HCT116 (cell line): ENCODE measurements at regions not wholly inside any gene's neighbourhood (a gene's known extent, or its start where the extent isn't known, plus 50 kb on each side); places are given as distances from the start of the nearest gene placed in this dataset.

Experiments used
- ATAC-seq: fragments of 200-7000 bp; cut with Tn5 transposase; 2 replicates; pipeline ENCODE4 v1.9.1; 2020; ENCODE audit warnings: mild to moderate bottlenecking, moderate library complexity
- BruUV-seq: library from RNA; stranded (reverse); fragments of 400-500 nt; replicated peaks from 2 replicates; lab custom pipeline; 2021; lab: Mats Ljungman, UMichigan
- CTCF ChIA-PET: fragments of 300-600 bp; sonication (Branson Sonifier 250); formaldehyde crosslinking; loops from one replicate; lab custom pipeline; 2021; ENCODE audit warnings: antibody characterized with exemption; lab: Charles Lee
- POLR2A ChIA-PET: fragments of 300-600, 350-600 bp; sonication (Branson Sonifier 250); formaldehyde crosslinking; loops from one replicate; lab custom pipeline; 2021; ENCODE audit warnings: antibody characterized with exemption; lab: Charles Lee
- RAD21 ChIA-PET, 2 experiments: fragments of 300-600 bp; sonication (Branson Sonifier 250); formaldehyde crosslinking; loops; one replicate each; lab custom pipeline; 2023; ENCODE audit warnings: low total read pairs in 2 of 2; ENCODE audit not compliant: uncharacterized antibody in 2 of 2, unreplicated experiment in 2 of 2, low non-redundant PET in 1 of 2; lab: Charles Lee
- DNase-seq: peaks from one replicate; pipeline ENCODE4 v3.0.0-alpha.2; 2010; ENCODE audit warnings: low read depth, low spot score
- H2AFZ ChIP-seq: fragments of 200-600 bp; shearing (Covaris generic), sonication (generic); 2 replicates; pipeline ENCODE4 v1.6.1; 2017; ENCODE audit warnings: low read depth, mixed run types, mixed read lengths, antibody characterized with exemption, low read length; ENCODE audit not compliant: poor library complexity, severe bottlenecking
- H3K27ac ChIP-seq: 2 replicates; pipeline ENCODE4 v1.5.1; 2012; ENCODE audit warnings: low read depth, low read length
- H3K27me3 ChIP-seq: fragments of 200-600 bp; sonication (generic); 2 replicates; pipeline ENCODE4 v1.6.1; 2016; ENCODE audit warnings: mixed run types, low read length, mixed read lengths; ENCODE audit not compliant: insufficient read depth
- H3K36me3 ChIP-seq, 2 experiments: fragments of 200-500 bp in 1 of 2; fragments of 200-600 bp in 1 of 2; sonication (Bioruptor generic) in 1 of 2; sonication (generic) in 1 of 2; 2 replicates each; pipeline versions ENCODE4 v1.5.1 to v1.6.1; 2014 to 2016; ENCODE audit warnings: low read length in 2 of 2, inconsistent platforms in 1 of 2, mixed read lengths in 1 of 2, mixed run types in 1 of 2; ENCODE audit not compliant: insufficient read depth in 2 of 2, control insufficient read depth in 1 of 2
- H3K4me1 ChIP-seq, 2 experiments: fragments of 200-600 bp in 1 of 2; sonication (generic) in 1 of 2; 2 replicates each; pipeline versions ENCODE4 v1.5.1 to v1.6.1; 2012 to 2017; ENCODE audit warnings: low read length in 2 of 2, inconsistent platforms in 1 of 2, mild to moderate bottlenecking in 1 of 2, mixed read lengths in 1 of 2, mixed run types in 1 of 2, moderate library complexity in 1 of 2; ENCODE audit not compliant: insufficient read depth in 2 of 2, control insufficient read depth in 1 of 2
- H3K4me2 ChIP-seq: fragments of 200-600 bp; sonication (generic); 2 replicates; pipeline ENCODE4 v1.6.1; 2017; ENCODE audit warnings: mixed run types, low read length, mixed read lengths
- H3K4me3 ChIP-seq, 2 experiments: fragments of 200-600 bp in 1 of 2; sonication (generic) in 1 of 2; replicated peaks in 1 of 2; 2 replicates each; pipeline ENCODE4 v1.5.1; 2011 to 2016; ENCODE audit warnings: low read length in 2 of 2, control low read depth in 1 of 2, low read depth in 1 of 2, mild to moderate bottlenecking in 1 of 2, mixed read lengths in 1 of 2, mixed run types in 1 of 2
- H3K79me2 ChIP-seq: fragments of 200-600 bp; sonication (generic); 2 replicates; pipeline ENCODE4 v1.6.1; 2017; ENCODE audit warnings: mild to moderate bottlenecking, mixed run types, low read length, moderate library complexity, mixed read lengths; ENCODE audit not compliant: insufficient read depth
- H3K9ac ChIP-seq: fragments of 200-600 bp; sonication (generic); 2 replicates; pipeline ENCODE4 v1.6.1; 2016; ENCODE audit warnings: low read length, mixed read lengths
- H3K9me2 ChIP-seq: fragments of 200-600 bp; sonication (generic), shearing (Covaris generic); 2 replicates; pipeline ENCODE4 v1.6.1; 2017; ENCODE audit warnings: mixed run types, mild to moderate bottlenecking, moderate library complexity; ENCODE audit not compliant: insufficient read depth
- H3K9me3 ChIP-seq, 2 experiments: fragments of 200-500 bp in 1 of 2; fragments of 200-600 bp in 1 of 2; sonication (Bioruptor generic) in 1 of 2; sonication (generic) in 1 of 2; 2 replicates each; pipeline ENCODE4 v1.6.1; 2014 to 2017; ENCODE audit warnings: low read length in 2 of 2, mixed read lengths in 2 of 2, inconsistent platforms in 1 of 2, low read depth in 1 of 2, mild to moderate bottlenecking in 1 of 2, mixed run types in 1 of 2, moderate library complexity in 1 of 2; ENCODE audit not compliant: control insufficient read depth in 1 of 2, insufficient read depth in 1 of 2
- H4K20me1 ChIP-seq: fragments of 200-600 bp; sonication (generic), shearing (Covaris generic); 2 replicates; pipeline ENCODE4 v1.6.1; 2017; ENCODE audit warnings: mixed run types, mild to moderate bottlenecking, moderate library complexity; ENCODE audit not compliant: insufficient read depth
- ATF3 ChIP-seq: IDR thresholded peaks from 2 replicates; pipeline ENCODE4 v1.6.1; 2012
- CBX3 ChIP-seq: IDR thresholded peaks from 2 replicates; pipeline ENCODE4 v1.6.1; 2012; ENCODE audit warnings: low read depth
- ELF1 ChIP-seq: IDR thresholded peaks from 2 replicates; pipeline ENCODE4 v1.6.1; 2012; ENCODE audit warnings: low read depth, borderline replicate concordance
- EZH2 ChIP-seq: fragments of 200-600 bp; sonication (generic); IDR thresholded peaks from 2 replicates; pipeline ENCODE4 v1.6.1; 2017; ENCODE audit warnings: antibody characterized with exemption, mixed run types
- EZH2phosphoT487 ChIP-seq: fragments of 200-600 bp; IDR thresholded peaks from 2 replicates; pipeline ENCODE4 v1.6.1; 2018; ENCODE audit warnings: antibody characterized with exemption, borderline replicate concordance
- FOSL1 ChIP-seq: IDR thresholded peaks from 2 replicates; pipeline ENCODE4 v1.6.1; 2012; ENCODE audit warnings: low read depth
- RAD21 ChIP-seq: IDR thresholded peaks from 2 replicates; pipeline ENCODE4 v1.6.1; 2012; ENCODE audit warnings: low read depth, mild to moderate bottlenecking
- SIN3A ChIP-seq: IDR thresholded peaks from 2 replicates; pipeline ENCODE4 v1.6.1; 2012; ENCODE audit warnings: low read depth
- SRF ChIP-seq: IDR thresholded peaks from 2 replicates; pipeline ENCODE4 v1.6.1; 2012; ENCODE audit warnings: low read depth
- TCF7L2 ChIP-seq: IDR thresholded peaks from 2 replicates; pipeline ENCODE4 v1.7.0; 2011; ENCODE audit warnings: borderline replicate concordance, inconsistent platforms; ENCODE audit not compliant: insufficient read depth, insufficient read length; ENCODE audit errors: extremely low read depth
- ZFX ChIP-seq: fragments of 450-650 bp; IDR thresholded peaks from 2 replicates; pipeline ENCODE4 v1.6.1; 2017
- intact Hi-C: fragments of 100-400 bp; cut with micrococcal nuclease; formaldehyde crosslinking; loops from 2 replicates; pipeline ENCODE4 v1.10.0; 2022
- TF ChIP-seq, protein P1 (sequence below): IDR thresholded peaks from 2 replicates; pipeline ENCODE4 v1.6.1; 2012
- TF ChIP-seq, protein P2 (sequence below): IDR thresholded peaks from 2 replicates; pipeline ENCODE4 v1.6.1; 2012; ENCODE audit warnings: low read depth

DNA sequence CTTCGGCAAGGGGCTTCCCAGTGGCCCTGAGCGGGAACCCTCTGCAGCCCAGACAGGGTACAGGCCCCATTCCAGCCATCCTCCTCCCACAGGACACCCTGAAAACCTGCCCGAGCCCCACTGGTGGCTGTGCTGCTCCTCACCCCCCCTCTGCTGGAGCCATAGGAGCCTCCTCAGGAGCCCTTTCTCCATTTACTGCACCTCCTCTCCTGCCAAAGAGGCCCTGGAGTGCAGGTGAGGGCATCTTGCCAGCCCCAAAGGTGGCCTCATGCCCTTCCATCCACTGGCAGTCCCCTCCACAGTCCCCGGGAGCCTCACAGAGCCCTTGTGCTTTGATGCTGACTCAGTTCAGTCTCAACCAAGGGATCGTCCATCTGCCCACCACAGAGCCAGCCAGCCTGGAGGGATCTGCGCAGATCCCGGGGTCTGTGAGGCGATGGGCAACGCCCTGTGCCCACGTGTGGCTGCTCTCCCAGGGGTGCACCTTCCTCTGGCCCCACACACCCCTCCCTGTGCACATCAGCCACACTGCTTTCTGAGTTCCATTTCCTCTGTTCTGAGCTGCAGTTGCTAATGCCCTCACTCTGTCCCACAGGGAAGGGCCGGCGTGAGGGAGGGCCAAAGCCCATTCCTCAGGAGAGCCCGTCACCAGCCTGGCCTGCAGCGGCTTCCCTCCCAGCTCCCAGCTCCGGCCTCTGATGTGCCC is 228.5 kb downstream of the DLL1 start:
- no peak for ATAC-seq
- no TSS peak for BruUV-seq
- Histone ChIP-seq H3K36me3 (no peaks in the 10 kb centered on the region), H3K27ac (no peak overlapping the region), H3K9ac (no peak overlapping the region), H3K4me3 (no peak overlapping the region), H3K4me1 (no peaks in the 10 kb centered on the region), H4K20me1 (no peaks in the 10 kb centered on the region), H3K79me2 (no peaks in the 10 kb centered on the region), H2AFZ (no peak overlapping the region), H3K4me2 (no peak overlapping the region), H3K27me3 (no peaks in the 10 kb centered on the region), H3K9me2 (no peaks in the 10 kb centered on the region), H3K9me3 (no peaks in the 10 kb centered on the region)
- CTCF ChIA-PET, result no interaction called here
- RAD21 ChIA-PET, result no interaction called here
- DNase-seq, result no peak
- no peak for TF ChIP-seq EZH2phosphoT487
- no peak for TF ChIP-seq TCF7L2
- TF ChIP-seq ELF1, result no peak
- no peak for TF ChIP-seq ZFX
- no peak for TF ChIP-seq SRF
- TF ChIP-seq CBX3, result no peak
- TF ChIP-seq, protein P1, sequence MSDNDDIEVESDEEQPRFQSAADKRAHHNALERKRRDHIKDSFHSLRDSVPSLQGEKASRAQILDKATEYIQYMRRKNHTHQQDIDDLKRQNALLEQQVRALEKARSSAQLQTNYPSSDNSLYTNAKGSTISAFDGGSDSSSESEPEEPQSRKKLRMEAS, result no peak
- no peak for TF ChIP-seq ATF3
- TF ChIP-seq FOSL1, result no peak
- TF ChIP-seq, protein P2, sequence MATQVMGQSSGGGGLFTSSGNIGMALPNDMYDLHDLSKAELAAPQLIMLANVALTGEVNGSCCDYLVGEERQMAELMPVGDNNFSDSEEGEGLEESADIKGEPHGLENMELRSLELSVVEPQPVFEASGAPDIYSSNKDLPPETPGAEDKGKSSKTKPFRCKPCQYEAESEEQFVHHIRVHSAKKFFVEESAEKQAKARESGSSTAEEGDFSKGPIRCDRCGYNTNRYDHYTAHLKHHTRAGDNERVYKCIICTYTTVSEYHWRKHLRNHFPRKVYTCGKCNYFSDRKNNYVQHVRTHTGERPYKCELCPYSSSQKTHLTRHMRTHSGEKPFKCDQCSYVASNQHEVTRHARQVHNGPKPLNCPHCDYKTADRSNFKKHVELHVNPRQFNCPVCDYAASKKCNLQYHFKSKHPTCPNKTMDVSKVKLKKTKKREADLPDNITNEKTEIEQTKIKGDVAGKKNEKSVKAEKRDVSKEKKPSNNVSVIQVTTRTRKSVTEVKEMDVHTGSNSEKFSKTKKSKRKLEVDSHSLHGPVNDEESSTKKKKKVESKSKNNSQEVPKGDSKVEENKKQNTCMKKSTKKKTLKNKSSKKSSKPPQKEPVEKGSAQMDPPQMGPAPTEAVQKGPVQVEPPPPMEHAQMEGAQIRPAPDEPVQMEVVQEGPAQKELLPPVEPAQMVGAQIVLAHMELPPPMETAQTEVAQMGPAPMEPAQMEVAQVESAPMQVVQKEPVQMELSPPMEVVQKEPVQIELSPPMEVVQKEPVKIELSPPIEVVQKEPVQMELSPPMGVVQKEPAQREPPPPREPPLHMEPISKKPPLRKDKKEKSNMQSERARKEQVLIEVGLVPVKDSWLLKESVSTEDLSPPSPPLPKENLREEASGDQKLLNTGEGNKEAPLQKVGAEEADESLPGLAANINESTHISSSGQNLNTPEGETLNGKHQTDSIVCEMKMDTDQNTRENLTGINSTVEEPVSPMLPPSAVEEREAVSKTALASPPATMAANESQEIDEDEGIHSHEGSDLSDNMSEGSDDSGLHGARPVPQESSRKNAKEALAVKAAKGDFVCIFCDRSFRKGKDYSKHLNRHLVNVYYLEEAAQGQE, result no peak
- no peak for TF ChIP-seq RAD21
- TF ChIP-seq EZH2, result no peak
- no peak for TF ChIP-seq SIN3A
- POLR2A ChIA-PET, result no interaction called here
- intact Hi-C loops, result no loop called here
